A673 (cell line): ENCODE measurements at regions not wholly inside any gene's neighbourhood (a gene's known extent, or its start where the extent isn't known, plus 50 kb on each side); places are given as distances from the start of the nearest gene placed in this dataset.

Source experiments
- BruUV-seq: library from RNA; stranded (reverse); fragments of 400-500 nt; replicated peaks from 2 replicates; lab custom pipeline; 2021; lab: Mats Ljungman, UMichigan
- CTCF ChIA-PET: fragments of 300-600 bp; sonication (Branson Sonifier 250); formaldehyde crosslinking; loops from one replicate; lab custom pipeline; 2022; ENCODE audit warnings: antibody characterized with exemption; lab: Charles Lee
- POLR2A ChIA-PET: fragments of 300-600 bp; sonication (Branson Sonifier 250); formaldehyde crosslinking; loops from one replicate; lab custom pipeline; 2022; ENCODE audit warnings: antibody characterized with exemption; ENCODE audit not compliant: low non-redundant PET; lab: Charles Lee
- DNase-seq: peaks from one replicate; pipeline ENCODE4 v3.0.0-alpha.2; 2015; ENCODE audit warnings: low spot score
- H3K27ac ChIP-seq: fragments of 200-600 bp; sonication (generic); 2 replicates; pipeline ENCODE4 v1.5.1; 2016; ENCODE audit warnings: mixed run types, low read depth, mild to moderate bottlenecking, mixed read lengths, antibody characterized with exemption, low read length; ENCODE audit not compliant: poor library complexity, severe bottlenecking
- H3K27me3 ChIP-seq: fragments of 200-600 bp; sonication (generic); replicated peaks from 2 replicates; pipeline ENCODE4 v1.6.1; 2017; ENCODE audit warnings: mixed run types, low read depth, mild to moderate bottlenecking, mixed read lengths, antibody characterized with exemption, low read length; ENCODE audit not compliant: insufficient read depth, poor library complexity
- H3K36me3 ChIP-seq: fragments of 200-600 bp; sonication (generic); 2 replicates; pipeline ENCODE4 v1.6.1; 2016; ENCODE audit warnings: mixed run types, mild to moderate bottlenecking, mixed read lengths, antibody characterized with exemption, low read length; ENCODE audit not compliant: insufficient read depth, poor library complexity, severe bottlenecking
- H3K4me1 ChIP-seq: fragments of 200-600 bp; sonication (generic); 2 replicates; pipeline ENCODE4 v1.6.1; 2017; ENCODE audit warnings: mixed run types, mild to moderate bottlenecking, mixed read lengths, antibody characterized with exemption, low read length; ENCODE audit not compliant: insufficient read depth, poor library complexity, severe bottlenecking
- H3K4me3 ChIP-seq: fragments of 200-600 bp; sonication (generic); 2 replicates; pipeline ENCODE4 v1.5.1; 2016; ENCODE audit warnings: low read depth, mixed run types, mild to moderate bottlenecking, mixed read lengths, low read length; ENCODE audit not compliant: poor library complexity, severe bottlenecking
- H3K9me3 ChIP-seq: fragments of 200-600 bp; sonication (generic); 2 replicates; pipeline ENCODE4 v1.6.1; 2016; ENCODE audit warnings: mixed run types, low read depth, mild to moderate bottlenecking, mixed read lengths, antibody characterized with exemption, low read length; ENCODE audit not compliant: poor library complexity, severe bottlenecking
- CTCF ChIP-seq: fragments of 300-800, 200-600 bp; sonication (generic); conservative IDR thresholded peaks from 2 replicates; pipeline ENCODE4 v1.5.1; 2017; ENCODE audit warnings: low read depth, mild to moderate bottlenecking, antibody characterized with exemption, low read length, moderate library complexity, mixed read lengths
- EZH2 ChIP-seq: fragments of 200-600 bp; sonication (generic); IDR thresholded peaks from 2 replicates; pipeline ENCODE4 v1.6.1; 2017; ENCODE audit warnings: borderline replicate concordance, low read depth, mild to moderate bottlenecking, mixed read lengths, antibody characterized with exemption, low read length; ENCODE audit not compliant: poor library complexity, severe bottlenecking
- intact Hi-C: fragments of 100-400 bp; cut with micrococcal nuclease; formaldehyde crosslinking; loops from one replicate; pipeline ENCODE4 v1.10.0; 2022; ENCODE audit not compliant: unreplicated experiment

DNA sequence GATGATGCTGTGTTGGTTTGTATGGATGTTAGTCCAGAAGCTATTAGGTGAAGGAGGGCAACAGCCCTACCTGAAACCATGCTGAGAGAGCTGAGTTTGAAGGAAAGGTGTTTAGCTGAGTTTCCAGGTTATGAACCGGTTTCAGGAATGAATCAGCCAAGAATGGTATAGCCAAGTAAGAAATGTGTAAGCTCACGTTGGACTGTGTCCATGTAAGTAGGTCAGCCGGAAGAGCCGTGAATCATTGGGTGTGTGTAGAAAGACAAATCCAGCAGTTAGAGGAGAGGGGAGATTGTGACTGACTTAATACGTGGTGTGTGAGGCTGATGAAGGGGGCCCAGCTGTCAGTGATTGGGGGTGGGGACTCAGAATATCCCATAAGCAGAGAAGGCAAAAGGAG, 77.2 kb upstream of the SPIN4 start:
- DNase-seq: no peak
- CTCF ChIA-PET: no interaction called here
- Histone ChIP-seq H3K36me3 (no peaks in the 10 kb centered on the region), H3K4me1 (no peaks in the 10 kb centered on the region), H3K9me3 (peaks cover 6% of the 10 kb centered on the region), H3K4me3 (no peak overlapping the region), H3K27ac (no peak overlapping the region), H3K27me3 (no peaks in the 10 kb centered on the region)
- POLR2A ChIA-PET: no interaction called here
- TF ChIP-seq EZH2 (no peak), CTCF (no peak)
- intact Hi-C loops: no loop called here
- BruUV-seq: no TSS peak

DNA sequence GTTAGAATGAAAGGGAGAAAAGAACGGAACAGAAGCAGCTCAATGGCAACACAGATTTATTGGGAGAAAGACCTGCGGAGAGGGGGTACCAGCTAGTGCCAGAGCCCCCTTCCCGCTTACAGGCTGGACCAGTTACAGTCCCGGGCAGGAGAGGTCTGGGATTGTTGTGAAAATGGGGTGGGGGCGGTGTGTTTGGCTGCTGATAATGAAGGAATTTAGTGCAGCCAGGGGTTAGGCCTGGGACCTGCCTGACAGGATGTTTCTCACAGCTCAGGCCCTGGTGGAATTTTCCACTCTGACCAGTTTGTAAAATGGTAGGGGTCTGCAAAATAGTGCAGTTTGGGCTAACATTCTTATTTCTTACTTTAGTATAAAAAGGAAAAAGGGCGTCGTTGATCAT, 75.4 kb upstream of the SPIN4 start:
- Histone ChIP-seq H3K27ac (no peak overlapping the region), H3K27me3 (no peaks in the 10 kb centered on the region), H3K4me1 (no peaks in the 10 kb centered on the region), H3K9me3 (peaks cover 6% of the 10 kb centered on the region), H3K4me3 (no peak overlapping the region), H3K36me3 (no peaks in the 10 kb centered on the region)
- BruUV-seq: no TSS peak
- intact Hi-C loops: no loop called here
- no peak for TF ChIP-seq EZH2
- no peak for TF ChIP-seq CTCF
- ChIA-PET CTCF (no interaction called here), POLR2A (no interaction called here)
- DNase-seq: no peak

- no peak for DNase-seq
- ChIA-PET POLR2A (no interaction called here), CTCF (no interaction called here)
- Histone ChIP-seq H3K4me1 (no peaks in the 10 kb centered on the region), H3K27me3 (no peaks in the 10 kb centered on the region), H3K4me3 (no peak overlapping the region), H3K27ac (no peak overlapping the region), H3K9me3 (no peaks in the 10 kb centered on the region), H3K36me3 (no peaks in the 10 kb centered on the region)
- TF ChIP-seq EZH2 (no peak), CTCF (no peak)
- no TSS peak for BruUV-seq
- intact Hi-C loops: no loop called here
Observed at GRCh38 chrX:63424063-63424462, 72.9 kb upstream of the SPIN4 start.
